ENCODE measurements at regions not wholly inside any gene's neighbourhood (a gene's known extent, or its start where the extent isn't known, plus 50 kb on each side); places are given as distances from the start of the nearest gene placed in this dataset.

DNA sequence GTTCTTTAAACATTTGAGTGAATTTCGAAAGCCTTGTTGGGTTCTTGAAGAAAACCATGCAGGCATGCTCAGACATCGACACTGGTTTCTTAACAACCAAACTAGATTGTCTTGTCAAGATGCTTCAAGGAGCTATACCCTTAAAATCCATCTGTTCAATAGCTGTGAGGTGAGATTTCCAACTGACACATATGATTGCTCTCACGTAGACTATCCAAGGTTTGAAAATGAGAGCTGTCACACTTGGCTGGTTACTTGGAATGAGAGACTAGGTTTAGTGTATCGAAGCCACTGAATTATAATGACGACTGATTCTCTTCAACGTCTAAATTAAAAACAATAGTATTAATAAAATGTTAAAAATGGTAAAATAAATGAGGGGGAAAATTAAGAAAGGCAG is 2725.5 kb downstream of the ARAP2 start:
- ATAC-seq (ENCODE audit: poor library complexity) (no peak), DNase-seq (no peak)
- intact Hi-C loops (cut with DNase I), result no loop called here

GRCh38 chr4:33532821-33533220 is 2711.5 kb downstream of the ARAP2 start:
- intact Hi-C loops (cut with DNase I), result no loop called here
- ATAC-seq (ENCODE audit: poor library complexity) (no peak), DNase-seq (no peak)

- no peak for DNase-seq
- intact Hi-C loops (cut with DNase I), result no loop called here
- ATAC-seq (ENCODE audit: poor library complexity), result no peak
Observed at GRCh38 chr4:33536898-33537297, 2707.4 kb downstream of the ARAP2 start.

GRCh38 chr4:33537527-33537926 is 2706.8 kb downstream of the ARAP2 start:
- intact Hi-C loops (cut with DNase I), result no loop called here
- no peak for DNase-seq
- no peak for ATAC-seq (ENCODE audit: poor library complexity)

GRCh38 chr4:33543941-33544450 is 2700.3 kb downstream of the ARAP2 start:
- no peak for ATAC-seq (ENCODE audit: poor library complexity)
- DNase-seq, result no peak
- intact Hi-C loops (cut with DNase I), result no loop called here

DNA sequence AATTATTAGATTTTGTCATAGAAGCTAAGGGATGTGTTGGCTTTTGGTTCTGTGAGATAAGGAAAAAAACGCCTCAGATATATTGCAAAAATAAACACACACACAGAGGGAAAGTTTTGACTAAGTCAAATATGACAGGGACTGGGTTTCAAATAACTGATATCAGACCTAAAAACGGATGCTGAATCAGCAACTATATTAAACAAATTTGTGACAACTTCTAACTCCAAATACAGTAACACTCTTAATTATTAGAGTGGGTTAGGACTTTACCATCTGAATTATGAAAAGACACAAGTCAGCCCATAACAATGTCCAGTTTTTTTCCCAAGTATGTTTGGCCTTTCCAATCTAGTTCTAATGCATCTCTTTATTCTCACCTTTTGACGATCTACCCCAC is 2693.1 kb downstream of the ARAP2 start:
- intact Hi-C loops (cut with DNase I), result no loop called here
- ATAC-seq (ENCODE audit: poor library complexity) (no peak), DNase-seq (no peak)

DNA sequence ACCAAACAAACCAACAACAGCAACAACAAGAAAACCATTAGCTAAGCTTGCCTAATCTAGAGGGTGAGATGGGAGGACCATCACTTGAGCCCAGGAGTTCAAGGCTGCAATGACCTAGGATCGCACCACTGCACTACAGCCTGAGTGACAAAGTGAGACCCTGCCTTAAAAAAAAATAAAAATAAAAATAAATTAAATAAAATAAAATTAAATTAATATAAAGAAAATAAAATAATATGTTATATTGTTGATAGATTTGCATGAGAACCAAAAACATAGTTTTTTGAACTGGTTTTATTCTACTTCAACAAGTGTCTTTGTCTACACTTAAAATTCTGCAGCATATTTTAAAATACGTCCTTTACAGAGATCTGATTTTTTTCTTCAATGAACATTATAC is 2683.1 kb downstream of the ARAP2 start:
- no peak for DNase-seq

GRCh38 chr4:33566649-33567048 is 2677.7 kb downstream of the ARAP2 start:
- DNase-seq (no peak), ATAC-seq (ENCODE audit: poor library complexity) (no peak)
- intact Hi-C loops (cut with DNase I), result no loop called here

More for the DNA sequence above, 2683.1 kb downstream of the ARAP2 start:
- ATAC-seq (ENCODE audit: poor library complexity), result no peak
- intact Hi-C loops (cut with DNase I), result no loop called here

DNA sequence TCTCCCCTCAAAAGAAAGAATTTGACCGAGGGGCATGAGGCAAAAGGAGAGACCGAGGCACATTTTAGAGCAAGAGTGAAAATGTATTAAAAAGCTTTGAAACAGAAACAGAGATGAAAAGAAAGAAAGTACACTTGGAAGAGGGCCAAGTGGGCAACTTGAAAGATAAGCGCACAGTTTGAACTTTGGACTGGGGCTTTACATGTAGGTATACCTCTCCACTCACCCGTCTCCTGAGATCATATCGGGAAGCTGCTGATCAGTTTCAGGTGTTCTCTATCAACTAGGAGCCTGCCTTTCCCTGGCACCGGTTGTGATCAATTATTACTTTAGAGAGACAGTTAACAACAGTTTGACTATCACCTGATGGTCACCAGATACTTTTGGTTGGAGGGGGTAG is 2666.5 kb downstream of the ARAP2 start:
- DNase-seq, result no peak
- ATAC-seq (ENCODE audit: poor library complexity), result no peak
- intact Hi-C loops (cut with DNase I), result no loop called here

DNA sequence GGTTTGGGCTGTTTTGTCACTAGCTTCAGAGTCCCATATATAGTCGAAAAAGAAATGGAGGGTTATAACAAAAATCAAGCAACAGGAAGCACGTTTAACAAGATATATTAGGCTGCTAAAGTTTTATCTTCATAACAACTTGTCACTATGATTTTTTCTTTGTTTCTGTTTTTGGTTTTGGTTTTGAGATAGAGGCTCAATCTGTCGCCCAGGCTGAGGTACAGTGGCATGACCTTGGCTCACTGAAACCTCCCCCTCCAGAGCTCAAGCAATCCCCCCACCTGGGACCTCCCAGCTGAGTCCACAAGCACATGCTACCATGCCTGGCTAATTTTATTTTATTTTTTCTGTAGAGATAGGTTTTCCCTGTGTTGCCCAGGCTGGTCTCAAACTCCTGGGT is 2664.4 kb downstream of the ARAP2 start:
- intact Hi-C loops (cut with DNase I), result no loop called here
- ATAC-seq (ENCODE audit: poor library complexity), result no peak

DNA sequence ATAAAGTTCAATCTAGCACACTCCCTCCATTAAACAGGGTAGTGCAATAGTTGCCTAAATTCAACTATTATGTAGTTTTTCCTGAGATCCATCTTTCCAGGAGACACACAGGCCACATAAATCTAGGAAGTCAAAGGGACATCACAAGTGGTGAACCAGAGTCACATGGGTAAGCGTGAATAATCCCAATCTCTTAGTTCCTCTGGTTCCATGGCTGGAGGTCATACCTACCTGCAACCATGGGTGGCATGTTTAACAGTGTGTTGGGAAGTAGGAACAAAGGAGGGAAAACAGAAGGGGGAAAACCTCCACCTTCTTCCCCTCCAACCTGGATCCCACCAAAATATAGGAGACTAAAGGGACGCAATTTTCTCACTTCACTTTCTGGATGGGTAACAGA is 2651.6 kb downstream of the ARAP2 start:
- intact Hi-C loops (cut with DNase I), result no loop called here
- no peak for ATAC-seq (ENCODE audit: poor library complexity)
- no peak for DNase-seq

More for the DNA sequence above, 2664.4 kb downstream of the ARAP2 start:
- DNase-seq, result no peak

- ATAC-seq (ENCODE audit: poor library complexity), result no peak
- intact Hi-C loops (cut with DNase I), result no loop called here
- DNase-seq, result no peak
Observed at GRCh38 chr4:33606951-33607350, 2637.4 kb downstream of the ARAP2 start.

- no peak for DNase-seq
- ATAC-seq (ENCODE audit: poor library complexity), result no peak
- intact Hi-C loops (cut with DNase I), result no loop called here
Observed at GRCh38 chr4:33616121-33616520, 2628.2 kb downstream of the ARAP2 start.

- no peak for ATAC-seq (ENCODE audit: poor library complexity)
- DNase-seq, result no peak
- intact Hi-C loops (cut with DNase I), result no loop called here
Observed at GRCh38 chr4:33625748-33626147, 2618.6 kb downstream of the ARAP2 start.

DNA sequence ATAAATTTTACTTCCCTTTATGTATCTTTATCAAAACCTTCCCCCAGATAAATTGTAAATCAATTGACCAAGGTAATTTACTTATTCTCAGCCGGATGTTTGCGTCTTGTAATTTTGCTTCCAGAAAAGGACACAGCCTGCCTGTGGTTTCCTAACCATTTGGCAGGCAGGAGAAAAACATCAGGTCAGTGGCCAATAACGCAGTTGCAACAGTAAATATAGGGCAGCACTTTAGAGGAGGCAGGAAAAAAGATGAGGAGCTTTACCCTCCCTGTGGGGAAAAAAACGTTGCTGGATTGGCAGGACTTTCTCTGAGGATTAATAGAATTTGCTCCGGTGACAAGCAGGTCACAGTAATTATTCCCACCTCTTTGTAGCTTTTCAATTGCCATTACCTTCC is 2618.1 kb downstream of the ARAP2 start:
- intact Hi-C loops (cut with DNase I), result no loop called here
- DNase-seq, result no peak
- ATAC-seq (ENCODE audit: poor library complexity), result no peak

- intact Hi-C loops (cut with DNase I), result no loop called here
- ATAC-seq (ENCODE audit: poor library complexity), result no peak
Observed at GRCh38 chr4:33628296-33628695, 2616.0 kb downstream of the ARAP2 start.

GRCh38 chr4:33649015-33649414 is 2595.3 kb downstream of the ARAP2 start:
- no peak for ATAC-seq (ENCODE audit: poor library complexity)
- DNase-seq, result no peak
- intact Hi-C loops (cut with DNase I), result no loop called here

More at GRCh38 chr4:33628296-33628695, 2616.0 kb downstream of the ARAP2 start:
- no peak for DNase-seq

- ATAC-seq (ENCODE audit: poor library complexity), result no peak
- DNase-seq, result no peak
- intact Hi-C loops (cut with DNase I), result no loop called here
Observed at GRCh38 chr4:33649471-33649870, 2594.8 kb downstream of the ARAP2 start.

DNA sequence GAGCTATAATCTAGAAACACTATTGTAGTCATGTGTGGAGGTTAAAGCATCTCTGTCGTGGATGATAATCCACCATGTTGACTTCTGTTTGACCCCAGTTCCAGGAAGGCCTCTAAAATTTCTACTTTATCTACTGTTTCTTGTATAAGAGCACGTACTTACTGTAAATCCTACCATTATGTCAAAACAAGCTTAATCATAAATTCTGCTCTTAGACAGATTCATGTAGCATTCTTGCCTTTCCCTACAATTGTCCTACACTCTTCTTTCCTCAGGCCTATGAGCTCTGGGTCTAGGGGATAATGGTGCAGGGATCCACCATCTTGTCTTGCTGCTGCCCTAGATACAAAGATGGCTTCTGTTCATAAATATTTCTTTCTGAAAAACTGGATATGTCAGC is 2594.3 kb downstream of the ARAP2 start:
- DNase-seq (no peak), ATAC-seq (ENCODE audit: poor library complexity) (no peak)
- intact Hi-C loops (cut with DNase I), result no loop called here

GRCh38 chr4:33658971-33659370 is 2585.3 kb downstream of the ARAP2 start:
- DNase-seq (no peak), ATAC-seq (ENCODE audit: poor library complexity) (no peak)
- intact Hi-C loops (cut with DNase I), result no loop called here

DNA sequence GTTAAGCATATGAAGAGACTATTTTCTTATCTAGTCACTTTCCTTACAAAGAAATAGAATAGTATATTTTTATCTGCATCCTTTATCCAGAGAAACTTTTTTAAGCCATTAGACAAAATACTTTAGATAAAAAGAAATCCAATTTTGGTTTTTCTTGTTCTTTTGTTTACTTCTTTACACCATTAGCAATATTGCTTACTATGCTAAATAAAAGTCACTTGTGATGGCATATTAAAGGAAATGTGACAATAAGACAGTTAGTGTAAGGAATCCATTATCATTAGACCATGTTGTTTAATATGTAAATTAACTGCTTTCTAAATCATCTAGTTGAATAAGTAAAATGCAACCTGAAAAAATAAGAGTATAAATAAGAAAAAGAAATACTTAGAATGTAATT is 2582.7 kb downstream of the ARAP2 start:
- DNase-seq, result no peak
- intact Hi-C loops (cut with DNase I), result no loop called here
- no peak for ATAC-seq (ENCODE audit: poor library complexity)

- no peak for ATAC-seq (ENCODE audit: poor library complexity)
- DNase-seq, result no peak
- intact Hi-C loops (cut with DNase I), result no loop called here
Observed at GRCh38 chr4:33685939-33686338, 2558.4 kb downstream of the ARAP2 start.
